ENCODE measurements at regions not wholly inside any gene's neighbourhood (a gene's known extent, or its start where the extent isn't known, plus 50 kb on each side); places are given as distances from the start of the nearest gene placed in this dataset.

DNA sequence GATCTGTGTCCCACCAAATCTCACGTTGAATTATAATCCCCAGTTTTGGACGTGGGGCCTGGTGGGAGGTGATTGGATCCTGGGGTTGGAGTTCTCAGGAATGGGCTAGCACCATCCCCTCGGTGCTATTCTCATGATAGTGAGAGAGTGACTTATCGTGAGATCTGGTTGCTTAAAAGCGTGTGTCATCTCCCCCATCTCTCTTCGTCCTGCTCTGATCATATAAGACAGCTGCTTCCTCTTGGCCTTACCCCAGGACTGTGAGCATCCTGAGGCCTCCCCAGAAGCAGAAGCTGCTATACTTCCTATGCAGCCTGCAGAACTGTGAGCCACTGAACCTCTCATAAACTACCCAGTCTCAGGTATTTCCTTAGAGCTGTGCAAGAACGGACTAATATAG is 163.7 kb upstream of the NDUFV2 start (continued):
- TF ChIP-seq NR2C1 (IDR thresholded peaks at IDR 0.05), result no peak
- no peak for TF ChIP-seq NR2C1 (tag; IDR thresholded peaks at IDR 0.05)
- TF ChIP-seq NR1H2 (CRISPR knock-in tag; IDR thresholded peaks at IDR 0.05), result no peak; the same call in 1 of the 2 replicates
- no peak for TF ChIP-seq FOXK1 (CRISPR knock-in tag; IDR thresholded peaks at IDR 0.05; ENCODE audit: borderline replicate concordance)
- TF ChIP-seq EZH2 (IDR thresholded peaks at IDR 0.05; ENCODE audit: borderline replicate concordance, low read depth, low read length), result no peak
- TF ChIP-seq ZNF217 (CRISPR knock-in tag; IDR thresholded peaks at IDR 0.05), result no peak
- TF ChIP-seq, protein P1, sequence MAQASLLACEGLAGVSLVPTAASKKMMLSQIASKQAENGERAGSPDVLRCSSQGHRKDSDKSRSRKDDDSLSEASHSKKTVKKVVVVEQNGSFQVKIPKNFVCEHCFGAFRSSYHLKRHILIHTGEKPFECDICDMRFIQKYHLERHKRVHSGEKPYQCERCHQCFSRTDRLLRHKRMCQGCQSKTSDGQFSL (CRISPR knock-in tag; IDR thresholded peaks at IDR 0.05), result no peak
- TF ChIP-seq, protein P1 (tag; IDR thresholded peaks at IDR 0.05), result no peak
- TF ChIP-seq NELFE (IDR thresholded peaks at IDR 0.05; ENCODE audit: insufficient read depth, insufficient read length), result no peak
- TF ChIP-seq PBX2 (CRISPR knock-in tag; IDR thresholded peaks at IDR 0.05; ENCODE audit: low read depth), result no peak
- TF ChIP-seq PBX2 (tag; conservative IDR thresholded peaks at IDR 0.05; ENCODE audit: low read depth), result 0 out of 2 replicates have a peak, but pooled peaks have one; percentile 15
- TF ChIP-seq CHD2 (IDR thresholded peaks at IDR 0.05; ENCODE audit: low read depth, low read length), result peak; percentile 53
- TF ChIP-seq NFIC (IDR thresholded peaks at IDR 0.05), result peak; percentile 24; the same call in 1 of the 2 replicates
- no peak for TF ChIP-seq BACH1 (tag; IDR thresholded peaks at IDR 0.05)
- TF ChIP-seq ZBTB7A (IDR thresholded peaks at IDR 0.05; ENCODE audit: borderline replicate concordance, control insufficient read depth, low read depth, low read length), result no peak
- no peak for TF ChIP-seq MYBL2 (IDR thresholded peaks at IDR 0.05; ENCODE audit: low read depth)
- no peak for TF ChIP-seq MYBL2 (CRISPR knock-in tag; IDR thresholded peaks at IDR 0.05; ENCODE audit: borderline replicate concordance)
- no peak for TF ChIP-seq GTF2A2 (tag; IDR thresholded peaks at IDR 0.05)
- no peak for TF ChIP-seq AFF1 (IDR thresholded peaks at IDR 0.05; ENCODE audit: low read depth in 1 of 2, partially characterized antibody in 2 of 2)
- TF ChIP-seq KDM2B (CRISPR knock-in tag; IDR thresholded peaks at IDR 0.05), result no peak
- no peak for TF ChIP-seq CREB1 (IDR thresholded peaks at IDR 0.05)
- 0 out of 2 replicates have a peak, but pooled peaks have one; percentile 20 for TF ChIP-seq CREB1 (CRISPR knock-in tag; IDR thresholded peaks at IDR 0.05)
- TF ChIP-seq ZKSCAN3 (CRISPR knock-in tag; IDR thresholded peaks at IDR 0.05), result peak; percentile 38; the same call in 1 of the 2 replicates
- TF ChIP-seq ZNF408 (CRISPR knock-in tag; IDR thresholded peaks at IDR 0.05; ENCODE audit: low read depth), result no peak
- TF ChIP-seq NR2F6 (CRISPR knock-in tag; IDR thresholded peaks at IDR 0.05), result no peak

Measured in K562 (cell line).